Prostate gland (tissue), 2 donors: ENCODE measurements at regions not wholly inside any gene's neighbourhood (a gene's known extent, or its start where the extent isn't known, plus 50 kb on each side); places are given as distances from the start of the nearest gene placed in this dataset.

Source experiments
- CTCF ChIP-seq, 4 experiments: fragments of 200-600 bp in 2 of 4; fragments of 450-650 bp in 2 of 4; sonication (generic) in 2 of 4; IDR thresholded peaks; 1 replicate in 3 of 4; 2 replicates in 1 of 4; pipeline ENCODE4 v1.5.1; 2016 to 2019; ENCODE audit warnings: antibody characterized with exemption in 4 of 4, mild to moderate bottlenecking in 2 of 4, moderate library complexity in 2 of 4
- POLR2AphosphoS5 ChIP-seq: sonication (generic); formaldehyde crosslinking; IDR thresholded peaks from one replicate; pipeline ENCODE4 v1.6.1; 2017; ENCODE audit warnings: antibody characterized with exemption

- TF ChIP-seq CTCF (IDR thresholded peaks at IDR 0.05) (no peak), POLR2AphosphoS5 (no peak)
Measured at GRCh38 chr3:72474775-72475174, 373.5 kb downstream of the SHQ1 start.
